Left hindlimb (tissue), 1 donor: ENCODE measurements at regions not wholly inside any gene's neighbourhood (a gene's known extent, or its start where the extent isn't known, plus 50 kb on each side); places are given as distances from the start of the nearest gene placed in this dataset.
"Not testable (repeated sequence)": the region's sequence is repeated elsewhere in the genome, so short reads cannot be mapped to it uniquely, and the experiment has no call there.

Source experiments
- DNase-seq: peaks from one replicate; pipeline ENCODE4 v3.0.0-alpha.2; 2018

- DNase-seq: no peak
These were observed 414.7 kb upstream of the CCNG1 start for GRCh38 chr5:163022582-163023128.

- no peak for DNase-seq
These were observed 413.5 kb upstream of the CCNG1 start for GRCh38 chr5:163023846-163024245.

DNA sequence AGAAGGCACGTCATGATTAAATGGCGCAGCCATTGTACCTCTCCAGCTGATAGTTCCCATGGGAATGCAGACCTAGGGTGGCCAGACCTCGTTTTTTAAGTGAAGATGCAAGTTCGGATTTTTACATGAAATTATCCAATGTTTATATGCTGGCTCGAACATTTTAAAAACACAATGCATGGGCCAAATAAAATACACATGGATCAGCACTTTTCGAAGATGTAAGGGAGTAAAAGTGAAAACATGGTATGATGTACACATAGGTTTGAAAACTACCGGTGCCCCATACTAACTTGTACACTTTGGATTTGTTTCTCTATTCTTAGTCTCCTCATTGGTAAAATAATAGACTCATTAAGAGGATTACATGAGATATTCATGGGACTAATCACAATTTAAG lies 412.5 kb upstream of the CCNG1 start:
- DNase-seq: no peak

DNA sequence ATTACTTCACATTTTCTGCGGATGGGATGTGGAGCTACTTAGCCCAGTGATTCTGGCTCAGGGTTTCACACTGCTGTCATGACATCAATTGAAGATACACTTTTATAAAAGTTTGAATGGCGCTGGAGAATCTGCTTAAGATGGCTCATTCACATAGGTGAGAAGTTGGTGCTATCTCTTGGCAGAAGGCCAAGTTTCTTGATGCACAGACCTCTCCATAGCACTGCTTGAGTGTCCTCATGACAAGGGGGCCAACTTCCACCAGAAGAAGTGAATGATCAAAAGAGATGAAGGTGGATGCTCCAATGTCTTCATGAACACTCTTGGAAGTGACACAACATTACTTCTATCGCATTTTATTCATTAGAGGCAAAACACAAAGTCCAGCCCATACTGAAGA lies 403.7 kb upstream of the CCNG1 start:
- no peak for DNase-seq

DNA sequence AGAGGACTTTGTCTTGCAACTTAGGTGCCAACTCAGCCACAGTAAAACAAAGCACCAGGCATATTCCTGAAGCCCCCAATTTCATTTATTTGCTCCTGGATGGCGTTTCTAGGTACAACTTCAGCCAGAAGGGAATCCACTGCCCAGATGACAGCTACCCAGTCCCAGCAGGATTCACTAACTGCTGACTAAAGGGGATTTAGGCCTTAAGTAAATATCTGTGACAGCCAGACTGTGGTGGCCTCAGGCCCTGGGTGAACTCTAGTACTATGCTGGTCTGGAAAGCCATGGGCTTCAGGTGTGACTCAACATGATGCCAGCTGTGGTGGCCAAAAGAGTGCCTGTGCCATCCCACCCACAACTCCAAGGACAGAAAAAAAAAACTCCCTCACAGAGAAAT lies 396.1 kb upstream of the CCNG1 start:
- DNase-seq: no peak

DNA sequence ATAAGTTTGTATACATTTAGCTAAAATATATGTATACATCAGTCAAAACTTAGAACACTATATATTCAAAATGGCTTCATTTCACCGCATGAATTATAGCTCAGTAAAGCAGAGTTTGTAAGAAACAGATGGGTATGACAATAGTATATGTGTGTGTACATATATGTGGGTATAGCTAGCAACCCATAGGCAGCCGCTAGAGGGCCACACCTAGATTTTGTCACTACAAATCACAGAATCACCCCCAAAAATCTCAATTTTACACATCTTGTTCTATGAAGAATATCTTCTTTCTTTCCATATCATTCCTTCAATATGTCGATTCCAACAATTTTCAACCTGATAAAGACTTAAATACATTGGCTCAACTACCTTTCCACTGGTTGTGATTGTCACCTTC lies 357.8 kb upstream of the CCNG1 start:
- no peak for DNase-seq

DNA sequence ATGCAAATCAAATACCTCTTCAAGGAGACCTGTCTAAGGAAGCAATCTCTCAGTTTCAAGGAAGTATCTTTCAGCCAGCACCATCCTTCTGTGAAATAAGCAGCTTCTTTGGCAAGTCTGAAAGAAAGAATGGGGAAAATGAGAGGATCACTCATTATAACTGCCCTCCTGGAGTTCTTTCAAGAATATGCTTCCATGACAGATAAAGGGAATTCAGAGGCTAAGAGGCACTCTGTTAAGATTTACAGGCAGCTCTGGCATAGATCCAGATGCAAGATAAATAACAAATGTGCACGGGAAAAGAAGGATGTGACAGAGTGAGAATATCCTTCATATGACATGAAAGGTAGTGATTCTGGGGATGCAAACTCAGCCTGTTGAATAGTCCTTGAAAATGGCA lies 348.2 kb upstream of the CCNG1 start:
- DNase-seq: no peak

- DNase-seq: no peak
These were observed 347.5 kb upstream of the CCNG1 start for GRCh38 chr5:163089926-163090325.

GRCh38 chr5:163094492-163095180 lies 342.8 kb upstream of the CCNG1 start:
- no peak for DNase-seq

GRCh38 chr5:163104464-163104863 lies 332.9 kb upstream of the CCNG1 start:
- DNase-seq: no peak

DNA sequence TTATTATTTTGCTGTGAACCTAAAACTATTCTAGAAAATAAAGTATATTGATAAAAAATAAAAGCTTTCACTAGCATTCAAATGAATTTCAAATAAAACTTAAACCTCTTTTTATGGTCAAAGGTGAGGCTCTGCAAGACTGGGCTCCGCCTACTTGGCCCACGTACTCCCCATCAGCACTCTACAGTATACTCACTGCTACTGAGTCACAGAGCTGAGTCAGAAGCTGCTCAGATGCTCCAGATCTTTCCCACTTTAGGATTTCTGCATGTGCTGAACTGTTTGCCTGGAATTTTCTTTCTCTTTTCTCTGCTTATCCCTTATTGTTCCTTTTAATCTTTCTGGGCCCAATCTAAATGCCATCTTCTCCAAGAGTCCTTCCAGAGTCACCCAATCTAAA lies 331.9 kb upstream of the CCNG1 start:
- no peak for DNase-seq

- DNase-seq: no peak
These were observed 331.3 kb upstream of the CCNG1 start for GRCh38 chr5:163106098-163106497.

DNA sequence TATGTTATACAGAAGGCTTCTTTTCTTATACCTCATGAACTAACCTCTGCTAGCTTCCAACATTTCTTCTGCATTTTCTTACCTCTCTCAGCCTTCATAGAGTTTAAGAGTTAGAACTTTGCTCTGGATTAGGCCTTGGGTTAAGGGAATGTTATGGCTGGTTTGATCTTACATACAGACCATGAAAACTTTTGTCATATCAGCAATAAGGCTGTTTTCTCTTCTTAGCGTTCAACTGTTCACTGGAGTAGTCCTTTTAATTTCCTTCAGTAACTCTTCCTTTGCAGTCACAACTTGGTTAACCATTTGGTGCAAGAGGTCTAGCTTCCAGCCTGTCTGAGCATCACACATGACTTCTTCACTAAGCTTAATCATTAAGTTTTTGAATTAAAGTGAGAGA lies 329.0 kb upstream of the CCNG1 start:
- no peak for DNase-seq

DNA sequence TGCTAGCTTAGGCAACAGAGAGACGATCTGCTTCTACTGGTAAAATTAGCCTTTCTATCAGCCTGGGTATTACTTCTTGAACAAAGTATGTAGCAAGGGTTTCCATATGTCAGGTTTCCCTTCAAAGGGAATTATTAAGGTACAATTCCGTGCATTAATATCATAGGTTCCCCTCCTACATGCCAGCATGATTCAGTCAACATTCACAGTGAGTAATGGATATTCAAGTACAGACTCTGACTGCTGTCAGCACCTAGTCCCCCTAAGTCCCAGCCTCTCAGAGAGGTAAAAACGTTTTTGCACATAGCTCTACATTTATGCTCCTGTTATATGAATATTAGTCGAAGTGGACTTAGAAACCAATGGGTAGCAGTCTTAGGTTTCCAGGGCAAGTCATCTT lies 322.4 kb upstream of the CCNG1 start:
- no peak for DNase-seq

GRCh38 chr5:163116618-163117017 lies 320.8 kb upstream of the CCNG1 start:
- not testable (repeated sequence) for DNase-seq

GRCh38 chr5:163134061-163134460 lies 303.3 kb upstream of the CCNG1 start:
- DNase-seq: no peak

- DNase-seq: no peak
These were observed 301.5 kb upstream of the CCNG1 start for GRCh38 chr5:163135849-163136248.

DNA sequence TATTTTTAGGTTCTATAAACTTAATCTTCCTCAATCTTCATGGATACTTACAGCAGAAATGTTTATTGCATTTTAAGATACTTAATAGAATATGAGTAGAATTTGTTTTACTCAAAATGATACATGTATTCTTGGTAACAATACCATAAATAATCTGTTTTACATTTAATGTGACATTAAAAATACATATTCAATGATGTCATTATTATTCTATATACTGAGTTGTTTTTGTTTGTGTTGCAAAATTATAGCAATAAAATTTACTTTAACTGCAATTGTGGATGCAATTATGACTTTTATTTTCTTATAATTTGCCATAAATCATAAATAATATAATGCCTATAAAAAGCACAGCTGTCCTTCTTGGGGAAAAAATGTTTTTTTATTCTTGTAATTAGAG lies 275.9 kb upstream of the CCNG1 start:
- no peak for DNase-seq

DNA sequence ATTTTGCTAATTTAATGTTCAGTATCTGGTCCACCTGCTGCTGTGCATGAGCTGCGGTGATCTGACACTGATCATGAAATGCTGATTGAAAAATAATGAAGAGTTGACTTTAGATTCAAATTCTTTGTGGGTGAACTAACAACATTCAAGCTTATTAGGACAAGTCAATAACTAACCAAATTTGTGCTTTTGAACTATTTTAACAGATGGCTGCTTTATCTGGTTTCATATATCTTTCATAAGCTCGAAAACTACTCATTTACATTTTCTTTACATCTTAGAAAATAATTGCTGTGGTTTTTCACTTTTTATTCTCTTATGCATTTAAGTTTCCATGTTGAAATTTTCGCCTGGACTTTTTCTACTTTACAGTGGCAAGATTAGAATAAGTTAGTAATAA lies 274.8 kb upstream of the CCNG1 start:
- no peak for DNase-seq

- no peak for DNase-seq
These were observed 273.5 kb upstream of the CCNG1 start for GRCh38 chr5:163163858-163164257.

DNA sequence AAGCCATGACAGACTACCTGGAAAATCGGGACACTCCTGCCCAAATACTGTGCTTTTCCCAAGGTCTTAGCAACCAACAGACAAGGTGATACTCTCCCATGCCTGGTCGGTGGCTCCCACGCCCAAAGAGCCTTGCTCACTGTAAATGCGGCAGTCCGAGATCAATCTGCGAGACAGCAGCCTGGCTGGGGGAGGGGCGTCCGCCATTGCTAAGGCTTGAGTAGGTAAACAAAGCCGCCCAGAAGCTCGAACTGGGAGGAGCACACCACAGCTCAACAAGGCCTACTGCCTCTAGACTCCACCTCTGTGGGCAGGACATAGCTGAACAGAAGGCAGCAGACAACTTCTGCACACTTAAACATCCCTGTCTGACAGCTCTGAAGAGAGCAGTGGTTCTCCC lies 272.1 kb upstream of the CCNG1 start:
- no peak for DNase-seq

- not testable (repeated sequence) for DNase-seq
These were observed 267.2 kb upstream of the CCNG1 start for GRCh38 chr5:163170161-163170560.

- DNase-seq: no peak
These were observed 264.7 kb upstream of the CCNG1 start for GRCh38 chr5:163172540-163173338.

DNA sequence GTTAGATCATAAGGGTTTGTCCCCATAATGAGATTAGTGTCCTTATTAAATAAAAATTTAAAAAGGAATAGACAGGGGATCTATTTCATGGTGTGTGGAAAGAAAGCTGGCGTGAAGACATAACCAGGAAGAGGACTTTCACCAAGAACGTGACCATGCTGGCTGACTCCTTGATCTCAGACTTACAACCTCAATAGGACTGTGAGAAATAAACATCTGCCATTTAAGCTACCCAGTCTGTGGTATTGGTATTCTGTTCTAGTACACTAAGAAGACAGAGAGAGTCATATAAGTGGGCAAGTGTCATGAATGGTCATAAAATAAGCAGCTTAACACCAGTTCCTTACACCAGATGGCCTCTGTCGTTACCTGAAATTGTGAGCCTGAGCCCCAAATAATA lies 259.4 kb upstream of the CCNG1 start:
- DNase-seq: no peak
